Stimulated activated CD8-positive, alpha-beta memory T cell treated with anti-CD3 and anti-CD28 coated beads, Interleukin-4, amount 100 ng/mL, for 48 hours (primary cell): ENCODE measurements at regions not wholly inside any gene's neighbourhood (a gene's known extent, or its start where the extent isn't known, plus 50 kb on each side); places are given as distances from the start of the nearest gene placed in this dataset.
"Not testable (repeated sequence)": the region's sequence is repeated elsewhere in the genome, so short reads cannot be mapped to it uniquely, and the experiment has no call there.

Experiments
- DNase-seq: peaks from one replicate; pipeline ENCODE4 v3.0.0-alpha.2; 2020

DNA sequence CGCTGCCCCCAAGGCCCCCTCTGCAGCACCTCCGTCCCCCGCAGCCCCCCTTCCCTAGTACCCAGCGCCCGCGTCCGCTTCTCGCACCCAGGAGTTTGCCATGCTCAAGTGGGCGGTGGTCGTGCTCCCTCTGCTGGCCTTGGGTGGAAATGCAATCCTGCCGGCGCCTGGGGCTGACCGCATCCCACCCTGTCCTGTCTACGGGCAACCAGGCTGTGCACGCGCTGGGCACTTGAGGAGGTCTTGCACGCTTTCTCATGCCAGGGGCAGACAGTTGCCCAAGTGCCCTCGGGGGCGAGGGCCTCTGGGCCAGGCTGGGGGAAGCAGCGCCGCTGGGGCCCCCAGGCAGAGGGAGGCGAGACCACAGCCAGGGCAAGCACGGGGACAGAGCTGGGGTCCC lies 1450.7 kb upstream of the TPTE start:
- DNase-seq = peak; percentile 26

DNA sequence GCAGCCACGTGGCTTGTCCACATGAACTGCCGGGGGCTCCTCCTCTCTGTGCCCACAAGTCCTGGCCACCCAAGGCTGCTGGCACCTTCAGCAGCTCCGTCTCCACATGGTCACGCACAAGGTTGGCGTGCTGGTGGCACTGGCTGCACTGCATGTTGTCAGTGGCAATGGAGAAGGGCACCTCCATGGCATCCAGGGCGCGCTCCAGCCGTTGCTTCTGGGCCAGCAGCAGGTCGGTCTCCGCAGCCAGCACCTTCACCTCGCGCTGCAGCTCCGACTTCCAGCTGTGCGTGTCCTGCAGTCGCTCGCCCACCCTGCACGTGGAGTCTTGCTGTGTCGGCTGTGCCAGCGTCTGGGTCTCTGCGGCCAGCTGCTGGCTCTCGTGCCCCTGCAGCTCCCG lies 1448.4 kb upstream of the TPTE start:
- DNase-seq = not testable (repeated sequence)

DNA sequence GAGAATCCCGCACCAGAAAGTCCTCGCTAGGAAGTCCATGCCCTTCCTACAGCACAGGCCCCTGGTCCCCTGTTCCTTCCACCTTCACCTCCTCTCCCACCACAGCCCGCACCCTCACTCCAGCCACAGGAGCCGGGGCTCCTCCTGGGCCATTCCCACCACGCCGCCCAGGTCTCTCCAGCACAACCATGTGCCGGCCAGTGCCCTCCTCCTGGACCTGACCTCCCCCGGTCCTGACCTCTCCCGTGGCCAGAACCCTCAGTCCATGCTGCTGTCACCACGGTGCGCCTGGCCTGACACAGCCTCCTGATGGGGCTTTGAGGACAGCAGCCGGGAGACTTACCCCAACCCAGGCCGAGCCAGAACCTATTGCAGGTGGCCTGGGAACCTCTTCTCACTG lies 1446.6 kb upstream of the TPTE start:
- not testable (repeated sequence) for DNase-seq

DNA sequence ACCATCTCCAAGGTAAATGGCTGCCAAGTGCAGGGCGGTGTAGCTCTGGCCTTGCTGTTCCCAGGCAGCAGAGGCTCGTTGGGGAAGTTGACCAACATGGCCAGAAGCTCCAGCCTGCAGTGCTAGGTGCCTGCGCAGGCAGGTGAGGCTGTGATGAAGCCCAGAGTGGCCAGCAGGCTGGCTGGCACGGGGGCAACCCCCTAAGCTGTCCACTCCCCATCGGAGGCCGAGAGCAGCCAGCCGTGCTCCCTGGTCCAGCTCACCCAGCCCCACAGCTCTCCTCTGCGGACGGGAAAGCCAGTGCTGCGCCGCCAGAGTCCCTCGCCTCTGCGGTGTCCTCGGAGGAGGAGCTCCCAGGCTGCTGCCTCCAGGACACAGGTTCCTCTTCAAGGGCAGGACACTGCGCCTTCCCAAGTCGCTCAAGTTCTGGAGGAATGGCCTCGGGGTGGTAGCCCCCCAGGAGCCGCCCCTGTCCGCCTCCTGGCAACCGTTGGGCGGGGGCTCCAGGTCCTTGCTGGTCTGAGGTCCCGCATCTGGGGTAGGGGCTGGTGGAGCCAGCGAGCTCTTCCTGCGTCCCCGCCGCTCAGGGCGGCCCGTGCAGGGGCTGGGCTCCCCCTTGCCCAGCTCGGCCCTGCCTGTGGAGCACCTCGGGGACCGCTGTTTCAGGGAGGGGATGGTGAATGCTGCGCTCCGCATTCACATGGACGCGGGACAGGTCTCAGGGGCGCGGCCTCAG lies 1438.1 kb upstream of the TPTE start:
- not testable (repeated sequence) for DNase-seq

DNA sequence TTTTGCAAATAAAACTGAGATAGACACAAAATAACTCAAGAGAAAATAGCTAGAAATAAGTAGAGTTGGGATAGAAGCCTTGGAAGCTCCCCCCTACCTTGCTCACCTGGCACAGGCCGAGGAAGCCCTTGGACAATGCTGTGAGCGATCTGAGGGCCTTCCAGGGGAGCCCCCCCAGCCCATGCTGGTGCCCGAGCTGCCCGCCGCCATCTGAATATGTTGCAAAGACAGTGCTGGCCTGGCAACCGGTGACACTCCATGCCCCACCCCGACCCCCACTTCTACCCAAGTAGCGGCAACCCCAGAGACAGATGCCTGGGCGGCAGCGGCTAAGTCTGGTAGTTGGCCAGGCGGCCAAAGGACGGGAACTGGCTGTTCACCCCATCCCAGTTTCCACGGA lies 1435.1 kb upstream of the TPTE start:
- not testable (repeated sequence) for DNase-seq

DNA sequence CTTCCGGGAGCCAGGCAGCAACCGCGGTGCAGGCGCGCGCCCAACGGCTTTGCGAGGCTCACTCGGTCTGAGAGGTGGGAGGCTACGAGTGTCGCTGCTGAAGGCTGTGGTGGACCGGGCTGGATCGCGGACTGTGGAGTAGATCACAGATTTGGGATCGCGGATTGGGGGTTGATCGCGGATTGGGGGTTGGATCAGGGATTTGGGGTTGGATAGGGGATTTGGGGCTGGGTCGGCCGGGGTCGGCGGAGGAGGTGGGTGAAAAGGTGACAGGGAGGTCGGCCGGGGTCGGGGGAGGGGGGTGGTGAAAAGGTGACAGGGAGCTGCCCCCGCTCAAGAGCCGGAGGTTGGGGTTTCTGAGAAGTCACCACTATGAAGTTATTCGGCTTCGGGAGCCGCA lies 1433.6 kb upstream of the TPTE start:
- not testable (repeated sequence) for DNase-seq

DNA sequence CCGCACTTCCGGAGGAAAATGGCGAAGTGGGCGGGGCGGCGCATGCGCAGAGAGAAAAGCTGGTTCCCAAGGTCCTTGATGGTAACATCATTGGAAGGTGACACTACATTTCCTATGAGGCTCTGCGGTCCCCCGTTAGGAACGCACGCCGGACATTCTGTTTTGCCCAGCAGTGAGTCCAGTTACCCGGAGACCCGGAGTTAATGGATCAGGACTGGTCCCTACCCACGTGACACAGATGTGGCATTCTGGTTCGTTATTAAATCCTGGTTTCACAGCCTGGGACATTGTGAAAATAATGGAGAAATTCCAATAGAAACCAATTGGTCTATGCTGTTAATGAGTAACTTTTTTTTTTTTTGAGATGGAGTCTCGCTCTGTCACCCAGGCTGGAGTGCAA lies 1391.6 kb upstream of the TPTE start:
- not testable (repeated sequence) for DNase-seq

DNA sequence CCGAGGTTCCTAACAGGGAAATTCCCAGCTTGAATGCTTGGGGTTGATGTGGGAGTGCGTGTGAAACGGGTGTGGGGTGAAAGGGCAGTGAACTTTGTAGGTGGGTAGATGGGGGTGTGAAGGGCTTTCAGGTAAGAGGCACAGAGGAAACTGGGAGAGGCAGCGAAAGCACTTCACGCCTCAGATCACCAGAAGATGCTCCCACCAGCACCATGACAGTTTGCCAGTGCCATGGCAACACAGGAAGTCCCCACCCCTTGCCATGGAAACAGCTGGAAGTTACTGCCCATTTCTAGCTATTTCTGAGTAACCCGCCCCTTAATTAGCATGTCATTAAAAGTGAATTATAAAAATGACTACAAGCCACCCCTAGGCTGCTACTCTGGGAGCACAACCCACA lies 1390.6 kb upstream of the TPTE start:
- DNase-seq = not testable (repeated sequence)
